MM.1S (cell line): ENCODE measurements at regions not wholly inside any gene's neighbourhood (a gene's known extent, or its start where the extent isn't known, plus 50 kb on each side); places are given as distances from the start of the nearest gene placed in this dataset.

ENCODE experiments used
- CTCF ChIP-seq: fragments of 300-600 bp; sonication (generic); IDR thresholded peaks from 2 replicates; pipeline ENCODE4 v1.5.1; 2016; ENCODE audit warnings: antibody characterized with exemption, low read length, mixed read lengths
- EZH2 ChIP-seq: fragments of 300-600 bp; sonication (generic); optimal IDR thresholded peaks from 2 replicates; pipeline ENCODE3; 2017; ENCODE audit warnings: low read depth, mild to moderate bottlenecking, antibody characterized with exemption, low read length, mixed read lengths
- EZH2phosphoT487 ChIP-seq: fragments of 300-600 bp; sonication (generic); IDR thresholded peaks from 2 replicates; pipeline ENCODE4 v1.6.1; 2018; ENCODE audit warnings: antibody characterized with exemption, low read length

DNA sequence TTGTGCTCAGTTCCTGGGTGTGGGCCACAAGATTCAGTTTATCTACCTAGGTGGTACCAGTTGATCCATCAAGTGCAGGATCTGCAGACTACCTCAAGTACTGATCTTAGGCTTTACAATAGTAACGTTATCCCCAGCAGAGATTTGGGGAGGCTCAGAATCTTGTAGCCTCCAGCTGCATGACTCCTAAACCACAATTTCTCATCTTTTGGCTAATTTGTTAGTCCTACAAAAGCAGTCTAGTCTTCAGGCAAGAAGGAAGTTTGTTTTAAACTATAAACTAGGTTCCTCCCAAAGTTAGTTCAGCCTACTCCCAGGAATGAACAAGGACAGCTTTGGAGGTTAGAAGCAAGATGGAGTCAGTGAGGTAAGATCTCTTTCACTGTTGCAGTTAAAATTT lies 213.5 kb upstream of the PIEZO2 start:
- TF ChIP-seq CTCF = no peak
- no peak for TF ChIP-seq EZH2phosphoT487
- no peak for TF ChIP-seq EZH2
